ENCODE measurements at regions not wholly inside any gene's neighbourhood (a gene's known extent, or its start where the extent isn't known, plus 50 kb on each side); places are given as distances from the start of the nearest gene placed in this dataset.

DNA sequence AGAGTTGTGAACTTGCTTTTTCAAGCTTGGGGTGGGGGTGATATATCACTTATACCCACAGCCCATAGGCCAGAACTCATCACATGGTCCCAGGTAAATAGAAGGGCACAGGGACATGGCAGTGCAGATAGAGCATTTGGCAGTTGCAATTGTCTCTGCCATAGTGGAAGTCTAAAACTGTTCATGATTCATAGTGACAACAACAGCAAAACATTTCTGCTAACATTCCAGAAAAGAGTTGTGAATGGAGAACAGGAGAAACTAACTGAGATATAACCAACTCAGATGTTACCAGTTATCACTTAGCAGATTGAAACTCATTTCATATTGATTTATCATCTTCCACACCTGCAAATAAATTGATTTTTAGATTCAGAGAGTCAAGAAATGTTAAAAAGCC lies 278.6 kb upstream of the KYNU start:
- ATAC-seq (no peak), DNase-seq (ENCODE audit: low read depth in 1 of 2, low spot score in 1 of 2) (no peak), FAIRE-seq (peak; percentile 18)
- ChIA-PET CTCF (no interaction called here), POLR2A (no interaction called here)
- Histone ChIP-seq H3K4me2 (peak overlapping the region; percentile 53; the same call in 2 of the 3 replicates), H3K4me3 (no peak overlapping the region), H3K27ac (peak overlapping the region in 1 of 2 experiments; percentile 60; a peak in 2 of 6 replicates), H3K9me3 (no peaks in the 10 kb centered on the region; the same call in 2 of the 3 replicates), H3K4me1 (peaks cover 45% of the 10 kb centered on the region)
- TF ChIP-seq, protein P1, sequence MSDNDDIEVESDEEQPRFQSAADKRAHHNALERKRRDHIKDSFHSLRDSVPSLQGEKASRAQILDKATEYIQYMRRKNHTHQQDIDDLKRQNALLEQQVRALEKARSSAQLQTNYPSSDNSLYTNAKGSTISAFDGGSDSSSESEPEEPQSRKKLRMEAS (IDR thresholded peaks at IDR 0.05) = no peak
- TF ChIP-seq ZNF302 (CRISPR knock-in tag; IDR thresholded peaks at IDR 0.05) (no peak), NR3C1 (IDR thresholded peaks at IDR 0.05) (no peak), RAD21 (conservative IDR thresholded peaks at IDR 0.05 in 1 of 2, IDR thresholded peaks at IDR 0.05 in 1 of 2) (no peak), ZFP36 (IDR thresholded peaks at IDR 0.05; ENCODE audit: borderline replicate concordance, partially characterized antibody) (no peak), RFX5 (IDR thresholded peaks at IDR 0.05) (no peak), GATA3 (IDR thresholded peaks at IDR 0.05; ENCODE audit: borderline replicate concordance) (no peak), PHF8 (IDR thresholded peaks at IDR 0.05; ENCODE audit: borderline replicate concordance, low read depth) (no peak), MAFK (IDR thresholded peaks at IDR 0.05; ENCODE audit: partially characterized antibody) (no peak), HOXB13 (CRISPR knock-in tag; IDR thresholded peaks at IDR 0.05; ENCODE audit: low read depth) (no peak), HEYL (CRISPR knock-in tag; IDR thresholded peaks at IDR 0.05) (no peak)
- TF ChIP-seq, protein P2, sequence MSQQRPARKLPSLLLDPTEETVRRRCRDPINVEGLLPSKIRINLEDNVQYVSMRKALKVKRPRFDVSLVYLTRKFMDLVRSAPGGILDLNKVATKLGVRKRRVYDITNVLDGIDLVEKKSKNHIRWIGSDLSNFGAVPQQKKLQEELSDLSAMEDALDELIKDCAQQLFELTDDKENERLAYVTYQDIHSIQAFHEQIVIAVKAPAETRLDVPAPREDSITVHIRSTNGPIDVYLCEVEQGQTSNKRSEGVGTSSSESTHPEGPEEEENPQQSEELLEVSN (IDR thresholded peaks at IDR 0.05; ENCODE audit: borderline replicate concordance, low read depth) = no peak
- TF ChIP-seq, protein P3, sequence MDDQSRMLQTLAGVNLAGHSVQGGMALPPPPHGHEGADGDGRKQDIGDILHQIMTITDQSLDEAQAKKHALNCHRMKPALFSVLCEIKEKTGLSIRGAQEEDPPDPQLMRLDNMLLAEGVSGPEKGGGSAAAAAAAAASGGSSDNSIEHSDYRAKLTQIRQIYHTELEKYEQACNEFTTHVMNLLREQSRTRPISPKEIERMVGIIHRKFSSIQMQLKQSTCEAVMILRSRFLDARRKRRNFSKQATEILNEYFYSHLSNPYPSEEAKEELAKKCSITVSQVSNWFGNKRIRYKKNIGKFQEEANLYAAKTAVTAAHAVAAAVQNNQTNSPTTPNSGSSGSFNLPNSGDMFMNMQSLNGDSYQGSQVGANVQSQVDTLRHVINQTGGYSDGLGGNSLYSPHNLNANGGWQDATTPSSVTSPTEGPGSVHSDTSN (IDR thresholded peaks at IDR 0.05) = no peak

DNA sequence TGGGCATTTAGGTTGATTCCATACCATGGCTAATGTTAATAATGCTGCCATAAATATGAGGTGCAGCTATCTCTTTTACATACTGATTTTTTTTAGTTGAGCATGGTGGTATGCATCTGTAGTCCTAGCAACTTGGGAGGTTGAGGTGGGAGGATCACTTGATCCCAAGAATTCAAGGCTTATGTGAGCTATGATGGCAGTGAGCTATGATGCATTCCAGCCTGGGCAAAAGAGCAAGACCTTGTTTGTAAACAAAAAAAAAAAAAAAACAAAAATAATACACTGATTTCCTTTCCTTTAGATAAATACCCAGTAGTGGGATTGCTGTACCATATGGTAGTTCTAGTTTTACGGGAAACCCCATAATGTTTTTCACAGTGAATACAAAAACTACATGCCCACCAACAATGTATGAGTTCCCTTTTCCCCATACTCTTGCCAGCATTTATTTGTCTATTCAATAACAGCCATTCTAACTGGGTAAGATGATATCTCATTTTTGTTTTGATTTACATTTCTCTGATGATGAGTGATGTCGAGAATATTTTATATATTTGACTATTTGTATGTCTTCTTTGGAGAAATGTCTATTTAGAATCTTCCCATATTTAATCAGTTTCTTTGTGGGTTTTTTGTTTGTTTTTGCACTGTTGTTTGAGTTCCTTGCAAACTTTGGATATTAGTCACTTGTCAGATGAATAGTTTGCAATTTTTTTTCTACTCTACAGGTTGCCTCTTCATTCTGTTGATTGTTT lies 281.0 kb upstream of the KYNU start:
- peak; percentile 68 to 81; a peak in 5 of 6 replicates for ATAC-seq
- no peaks in the 10 kb centered on the region; the same call in 2 of the 3 replicates for H3K9me3 ChIP-seq
- H3K4me1 ChIP-seq = peaks cover 46% of the 10 kb centered on the region
- DNase-seq (ENCODE audit: low read depth in 1 of 2, low spot score in 1 of 2) = peak in 1 of 2 experiments; percentile 68
- ChIA-PET CTCF (no interaction called here), POLR2A (no interaction called here)
- FAIRE-seq = no peak
- 6% methylated on average over 2 of the region's 2 CpGs for WGBS (ENCODE audit: missing lambda C conversion rate)
- no peak overlapping the region for H3K4me3 ChIP-seq
- peak overlapping the region in 1 of 2 experiments; percentile 4; a peak in 1 of 6 replicates for H3K27ac ChIP-seq
- H3K4me2 ChIP-seq = peak overlapping the region; percentile 52
- no peak for TF ChIP-seq EHF (CRISPR knock-in tag; IDR thresholded peaks at IDR 0.05)
- no peak for TF ChIP-seq HOXA7 (CRISPR knock-in tag; IDR thresholded peaks at IDR 0.05)
- TF ChIP-seq FOSL2 (IDR thresholded peaks at IDR 0.05) = peak; percentile 63
- peak; percentile 83 for TF ChIP-seq FOSL2 (CRISPR knock-in tag; IDR thresholded peaks at IDR 0.05)
- TF ChIP-seq RFX5 (IDR thresholded peaks at IDR 0.05) = no peak
- TF ChIP-seq EHMT2 (IDR thresholded peaks at IDR 0.05; ENCODE audit: low read depth) = no peak
- TF ChIP-seq NR3C1 (IDR thresholded peaks at IDR 0.05) = no peak
- no peak for TF ChIP-seq SREBF2 (IDR thresholded peaks at IDR 0.05)
- peak in 1 of 2 experiments; percentile 46; a peak in 1 of 5 replicates for TF ChIP-seq EP300 (IDR thresholded peaks at IDR 0.05)
- TF ChIP-seq, protein P4, sequence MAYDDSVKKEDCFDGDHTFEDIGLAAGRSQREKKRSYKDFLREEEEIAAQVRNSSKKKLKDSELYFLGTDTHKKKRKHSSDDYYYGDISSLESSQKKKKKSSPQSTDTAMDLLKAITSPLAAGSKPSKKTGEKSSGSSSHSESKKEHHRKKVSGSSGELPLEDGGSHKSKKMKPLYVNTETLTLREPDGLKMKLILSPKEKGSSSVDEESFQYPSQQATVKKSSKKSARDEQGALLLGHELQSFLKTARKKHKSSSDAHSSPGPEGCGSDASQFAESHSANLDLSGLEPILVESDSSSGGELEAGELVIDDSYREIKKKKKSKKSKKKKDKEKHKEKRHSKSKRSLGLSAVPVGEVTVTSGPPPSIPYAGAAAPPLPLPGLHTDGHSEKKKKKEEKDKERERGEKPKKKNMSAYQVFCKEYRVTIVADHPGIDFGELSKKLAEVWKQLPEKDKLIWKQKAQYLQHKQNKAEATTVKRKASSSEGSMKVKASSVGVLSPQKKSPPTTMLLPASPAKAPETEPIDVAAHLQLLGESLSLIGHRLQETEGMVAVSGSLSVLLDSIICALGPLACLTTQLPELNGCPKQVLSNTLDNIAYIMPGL (CRISPR knock-in tag; IDR thresholded peaks at IDR 0.05; ENCODE audit: borderline replicate concordance) = no peak
- TF ChIP-seq TFCP2L1 (CRISPR knock-in tag; IDR thresholded peaks at IDR 0.05) = no peak
- TF ChIP-seq BHLHE40 (IDR thresholded peaks at IDR 0.05; ENCODE audit: low read depth, low read length) = no peak
- TF ChIP-seq JUN (IDR thresholded peaks at IDR 0.05) = 0 out of 5 replicates have a peak, but pooled peaks of 1 of the 2 experiments have one; percentile 37
- TF ChIP-seq, protein P1 (IDR thresholded peaks at IDR 0.05) = no peak
- no peak for TF ChIP-seq CHD4 (IDR thresholded peaks at IDR 0.05; ENCODE audit: borderline replicate concordance)
- TF ChIP-seq JUNB (IDR thresholded peaks at IDR 0.05) = peak; percentile 88
- no peak for TF ChIP-seq NPAS2 (CRISPR knock-in tag; IDR thresholded peaks at IDR 0.05; ENCODE audit: borderline replicate concordance)
- no peak for TF ChIP-seq RCOR1 (IDR thresholded peaks at IDR 0.05; ENCODE audit: low read depth, low read length)
- peak; percentile 92; the same call in 1 of the 2 replicates for TF ChIP-seq GATA3 (IDR thresholded peaks at IDR 0.05; ENCODE audit: borderline replicate concordance)
- TF ChIP-seq, protein P5, sequence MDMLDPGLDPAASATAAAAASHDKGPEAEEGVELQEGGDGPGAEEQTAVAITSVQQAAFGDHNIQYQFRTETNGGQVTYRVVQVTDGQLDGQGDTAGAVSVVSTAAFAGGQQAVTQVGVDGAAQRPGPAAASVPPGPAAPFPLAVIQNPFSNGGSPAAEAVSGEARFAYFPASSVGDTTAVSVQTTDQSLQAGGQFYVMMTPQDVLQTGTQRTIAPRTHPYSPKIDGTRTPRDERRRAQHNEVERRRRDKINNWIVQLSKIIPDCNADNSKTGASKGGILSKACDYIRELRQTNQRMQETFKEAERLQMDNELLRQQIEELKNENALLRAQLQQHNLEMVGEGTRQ (IDR thresholded peaks at IDR 0.05) = no peak
- TF ChIP-seq HOXB5 (CRISPR knock-in tag; IDR thresholded peaks at IDR 0.05) = no peak
- TF ChIP-seq RAD21 (conservative IDR thresholded peaks at IDR 0.05 in 1 of 2, IDR thresholded peaks at IDR 0.05 in 1 of 2) = no peak
- TF ChIP-seq CEBPB (IDR thresholded peaks at IDR 0.05) = peak in 1 of 2 experiments; percentile 47; a peak in 1 of 4 replicates

All from A549 (cell line).